ENCODE measurements at regions not wholly inside any gene's neighbourhood (a gene's known extent, or its start where the extent isn't known, plus 50 kb on each side); places are given as distances from the start of the nearest gene placed in this dataset.

DNA sequence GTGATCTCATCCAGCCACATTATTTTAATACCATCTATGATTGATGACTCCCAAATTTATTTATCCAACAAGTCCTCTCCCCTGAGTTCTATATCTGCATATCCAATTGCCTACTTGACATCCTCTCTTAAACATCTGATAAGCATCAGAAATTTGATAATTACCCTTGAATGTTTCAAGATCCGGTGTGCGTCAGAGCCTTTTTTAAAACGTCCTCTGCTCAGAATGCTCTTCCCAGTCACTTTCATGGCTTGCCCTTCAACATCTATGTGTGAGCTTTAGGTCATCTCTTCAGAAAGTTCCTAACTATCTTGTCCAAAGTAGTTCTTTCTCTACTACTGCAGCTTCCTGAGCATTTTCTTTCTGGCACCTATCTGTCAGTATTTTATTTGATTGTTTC, 364.3 kb downstream of the PLPP3 start:
- Mint-ChIP-seq H3K27ac (no peak overlapping the region), H3K4me3 (no peak overlapping the region), H3K27me3 (no peaks in the 10 kb centered on the region), H3K9me3 (ENCODE audit: low read depth) (no peaks in the 10 kb centered on the region), H3K4me1 (ENCODE audit: low read depth) (no peaks in the 10 kb centered on the region), H3K36me3 (no peaks in the 10 kb centered on the region)

- Mint-ChIP-seq H3K4me3 (no peak overlapping the region), H3K27me3 (no peaks in the 10 kb centered on the region), H3K27ac (no peak overlapping the region), H3K4me1 (ENCODE audit: low read depth) (no peaks in the 10 kb centered on the region), H3K9me3 (ENCODE audit: low read depth) (no peaks in the 10 kb centered on the region), H3K36me3 (no peaks in the 10 kb centered on the region)
Measured at GRCh38 chr1:56213068-56213467, 366.3 kb downstream of the PLPP3 start.

GRCh38 chr1:56212143-56212542, 367.2 kb downstream of the PLPP3 start:
- no peaks in the 10 kb centered on the region for H3K36me3 Mint-ChIP-seq
- no peaks in the 10 kb centered on the region for H3K4me1 Mint-ChIP-seq (ENCODE audit: low read depth)
- H3K27me3 Mint-ChIP-seq = no peaks in the 10 kb centered on the region
- H3K4me3 Mint-ChIP-seq = no peak overlapping the region
- H3K9me3 Mint-ChIP-seq (ENCODE audit: low read depth) = no peaks in the 10 kb centered on the region
- H3K27ac Mint-ChIP-seq = no peak overlapping the region

DNA sequence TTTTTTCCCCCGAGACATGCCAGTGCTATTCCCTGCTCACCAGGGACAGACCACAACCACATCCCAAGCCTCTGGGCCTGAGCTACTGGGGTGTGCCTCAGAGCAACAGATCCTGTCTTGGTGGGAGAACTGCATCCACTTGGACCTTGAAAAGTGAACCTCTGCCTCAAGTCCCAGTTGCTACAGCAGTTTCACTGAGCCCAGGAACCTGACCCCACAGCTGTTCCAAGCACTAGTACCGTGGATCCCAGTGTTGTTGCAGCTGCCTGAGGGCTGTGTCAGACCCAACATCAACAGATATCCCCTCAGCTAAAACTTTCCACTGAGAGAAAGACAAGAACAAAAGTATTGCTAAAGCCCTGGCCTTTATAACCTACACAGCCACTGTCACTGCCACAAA, 373.0 kb downstream of the PLPP3 start:
- H3K9me3 Mint-ChIP-seq (ENCODE audit: low read depth) = no peaks in the 10 kb centered on the region
- no peaks in the 10 kb centered on the region for H3K36me3 Mint-ChIP-seq
- no peak overlapping the region for H3K4me3 Mint-ChIP-seq
- H3K4me1 Mint-ChIP-seq (ENCODE audit: low read depth) = no peaks in the 10 kb centered on the region
- H3K27ac Mint-ChIP-seq = no peak overlapping the region
- H3K27me3 Mint-ChIP-seq = no peaks in the 10 kb centered on the region

GRCh38 chr1:56204206-56204605, 375.2 kb downstream of the PLPP3 start:
- no peaks in the 10 kb centered on the region for H3K4me1 Mint-ChIP-seq (ENCODE audit: low read depth)
- no peaks in the 10 kb centered on the region for H3K36me3 Mint-ChIP-seq
- H3K27me3 Mint-ChIP-seq = no peaks in the 10 kb centered on the region
- no peak overlapping the region for H3K4me3 Mint-ChIP-seq
- no peaks in the 10 kb centered on the region for H3K9me3 Mint-ChIP-seq (ENCODE audit: low read depth)
- no peak overlapping the region for H3K27ac Mint-ChIP-seq

DNA sequence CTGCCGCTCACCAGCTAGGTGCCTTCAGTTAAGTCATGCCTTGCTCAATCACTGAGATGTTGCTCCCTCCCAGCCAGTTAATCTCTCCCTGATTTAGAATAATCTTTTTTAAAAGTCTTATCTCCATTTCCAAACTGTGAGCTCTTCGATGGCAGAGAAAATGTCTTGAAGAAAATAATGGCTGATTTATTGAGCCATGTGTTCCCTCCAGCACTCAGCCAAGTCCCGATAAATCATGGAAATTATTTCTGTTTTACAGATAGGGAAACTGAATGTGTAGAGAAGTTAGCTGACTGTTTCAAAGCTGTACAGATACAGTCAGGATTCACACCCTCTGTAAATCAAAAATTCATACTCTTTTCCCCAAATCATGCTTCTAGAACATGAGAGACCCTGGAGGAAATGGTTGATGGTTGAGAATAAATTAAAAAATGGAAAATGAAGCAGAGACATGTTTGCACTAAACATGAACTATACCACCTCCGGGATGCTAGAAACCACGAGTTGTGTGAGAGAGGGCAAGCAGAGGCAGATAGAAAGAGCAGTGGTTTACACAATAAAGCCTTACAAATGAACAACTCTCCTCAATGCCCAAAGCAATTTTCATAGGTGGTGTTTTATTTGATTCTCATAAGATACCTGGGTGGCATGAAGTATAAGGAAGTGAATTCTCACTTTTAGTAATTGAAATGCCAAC, 376.4 kb downstream of the PLPP3 start:
- no peak overlapping the region for H3K4me3 Mint-ChIP-seq
- H3K27ac Mint-ChIP-seq = no peak overlapping the region
- H3K27me3 Mint-ChIP-seq = no peaks in the 10 kb centered on the region
- no peaks in the 10 kb centered on the region for H3K4me1 Mint-ChIP-seq (ENCODE audit: low read depth)
- H3K36me3 Mint-ChIP-seq = no peaks in the 10 kb centered on the region
- H3K9me3 Mint-ChIP-seq (ENCODE audit: low read depth) = no peaks in the 10 kb centered on the region

DNA sequence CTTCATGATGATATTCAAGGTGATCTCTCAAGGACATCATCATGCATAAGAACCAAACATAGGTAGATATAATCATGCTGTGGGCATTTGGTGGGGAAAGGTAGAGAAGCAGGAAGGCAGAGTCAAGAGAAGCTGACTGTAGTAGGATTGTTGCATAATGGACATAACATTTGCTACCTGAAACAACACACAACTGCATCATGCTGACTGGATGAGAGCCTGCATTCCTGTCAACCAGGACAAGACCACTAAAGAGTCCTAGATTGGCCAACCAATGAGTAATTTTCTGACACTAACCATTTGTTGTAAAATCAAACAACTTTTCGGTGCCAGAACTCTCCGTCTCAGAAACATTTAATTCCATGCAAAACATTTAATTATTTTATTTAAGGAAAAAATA, 377.2 kb downstream of the PLPP3 start:
- Mint-ChIP-seq H3K9me3 (ENCODE audit: low read depth) (no peaks in the 10 kb centered on the region), H3K27ac (no peak overlapping the region), H3K4me1 (ENCODE audit: low read depth) (no peaks in the 10 kb centered on the region), H3K4me3 (no peak overlapping the region), H3K36me3 (no peaks in the 10 kb centered on the region), H3K27me3 (no peaks in the 10 kb centered on the region)

DNA sequence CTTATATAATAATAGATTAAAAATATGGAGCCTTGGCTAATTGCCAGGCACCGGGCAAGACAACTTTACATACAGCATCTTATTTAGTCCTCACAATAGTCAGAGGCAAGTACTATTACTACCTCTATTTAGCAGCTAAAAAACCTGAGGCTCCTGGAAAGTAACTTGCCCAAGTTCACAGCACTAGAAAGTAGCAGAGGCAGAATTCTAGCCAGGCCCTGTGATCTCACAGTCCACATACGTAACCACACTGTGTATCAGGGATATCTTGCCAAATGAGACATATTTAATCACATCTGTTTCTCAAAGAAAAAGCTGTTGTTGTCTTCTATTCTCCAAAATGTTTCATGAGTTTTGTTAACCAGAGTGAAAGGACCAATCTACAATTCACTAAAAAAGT, 378.5 kb downstream of the PLPP3 start:
- Mint-ChIP-seq H3K4me3 (no peak overlapping the region), H3K9me3 (ENCODE audit: low read depth) (no peaks in the 10 kb centered on the region), H3K36me3 (no peaks in the 10 kb centered on the region), H3K27ac (no peak overlapping the region), H3K27me3 (no peaks in the 10 kb centered on the region), H3K4me1 (ENCODE audit: low read depth) (no peaks in the 10 kb centered on the region)

DNA sequence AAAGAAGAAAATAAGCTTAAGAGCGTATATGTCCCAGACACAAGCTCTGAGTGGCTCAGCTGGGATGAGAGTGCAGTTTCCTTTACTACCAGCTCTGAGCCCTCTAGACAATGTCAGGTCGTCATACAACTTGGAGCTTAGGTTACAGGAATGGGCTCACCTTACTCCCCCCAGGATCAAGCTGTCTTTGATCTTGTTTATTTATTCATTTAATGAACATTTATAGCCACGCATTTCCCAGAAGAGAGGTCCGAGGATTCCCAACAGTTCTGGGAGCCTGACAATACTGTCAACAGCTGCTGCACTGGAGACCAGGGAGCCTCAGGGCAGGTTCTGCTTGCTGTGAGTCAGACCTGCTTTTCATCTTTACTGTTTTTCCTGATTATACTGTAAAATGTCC, 378.9 kb downstream of the PLPP3 start:
- Mint-ChIP-seq H3K27ac (no peak overlapping the region), H3K4me3 (no peak overlapping the region), H3K9me3 (ENCODE audit: low read depth) (peaks cover 4% of the 10 kb centered on the region), H3K36me3 (no peaks in the 10 kb centered on the region), H3K27me3 (no peaks in the 10 kb centered on the region), H3K4me1 (ENCODE audit: low read depth) (no peaks in the 10 kb centered on the region)

- Mint-ChIP-seq H3K4me1 (ENCODE audit: low read depth) (no peaks in the 10 kb centered on the region), H3K27me3 (no peaks in the 10 kb centered on the region), H3K27ac (no peak overlapping the region), H3K36me3 (no peaks in the 10 kb centered on the region), H3K9me3 (ENCODE audit: low read depth) (peaks cover 5% of the 10 kb centered on the region), H3K4me3 (no peak overlapping the region)
Measured at GRCh38 chr1:56199956-56200355, 379.4 kb downstream of the PLPP3 start.

GRCh38 chr1:56199061-56199460, 380.3 kb downstream of the PLPP3 start:
- no peak overlapping the region for H3K4me3 Mint-ChIP-seq
- H3K27ac Mint-ChIP-seq = no peak overlapping the region
- H3K27me3 Mint-ChIP-seq = no peaks in the 10 kb centered on the region
- H3K9me3 Mint-ChIP-seq (ENCODE audit: low read depth) = peaks cover 5% of the 10 kb centered on the region
- H3K4me1 Mint-ChIP-seq (ENCODE audit: low read depth) = no peaks in the 10 kb centered on the region
- H3K36me3 Mint-ChIP-seq = no peaks in the 10 kb centered on the region

DNA sequence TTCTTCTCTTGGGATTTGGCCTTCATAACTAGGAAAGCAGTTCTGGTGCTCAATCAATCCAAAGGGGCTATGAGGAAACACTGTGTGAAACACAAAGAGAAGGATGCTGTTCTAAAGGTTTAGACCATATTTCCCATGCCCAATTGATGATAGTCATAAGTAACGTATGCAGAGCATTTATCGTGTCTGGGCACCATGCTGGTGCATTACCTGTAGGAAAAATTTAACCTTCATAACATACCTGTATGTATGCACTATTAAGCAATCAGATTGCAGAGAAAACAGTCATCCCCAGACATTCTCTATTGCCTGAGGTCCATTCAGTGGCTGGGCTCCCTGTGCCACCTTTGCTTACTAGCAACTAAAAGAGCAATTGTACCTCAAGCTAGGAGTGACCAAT, 381.4 kb downstream of the PLPP3 start:
- Mint-ChIP-seq H3K36me3 (no peaks in the 10 kb centered on the region), H3K9me3 (ENCODE audit: low read depth) (peaks cover 5% of the 10 kb centered on the region), H3K27me3 (no peaks in the 10 kb centered on the region), H3K27ac (no peak overlapping the region), H3K4me3 (no peak overlapping the region), H3K4me1 (ENCODE audit: low read depth) (no peaks in the 10 kb centered on the region)

- Mint-ChIP-seq H3K27ac (no peak overlapping the region), H3K36me3 (no peaks in the 10 kb centered on the region), H3K9me3 (ENCODE audit: low read depth) (peaks cover 5% of the 10 kb centered on the region), H3K4me3 (no peak overlapping the region), H3K4me1 (ENCODE audit: low read depth) (no peaks in the 10 kb centered on the region), H3K27me3 (no peaks in the 10 kb centered on the region)
Measured at GRCh38 chr1:56196839-56197238, 382.5 kb downstream of the PLPP3 start.

DNA sequence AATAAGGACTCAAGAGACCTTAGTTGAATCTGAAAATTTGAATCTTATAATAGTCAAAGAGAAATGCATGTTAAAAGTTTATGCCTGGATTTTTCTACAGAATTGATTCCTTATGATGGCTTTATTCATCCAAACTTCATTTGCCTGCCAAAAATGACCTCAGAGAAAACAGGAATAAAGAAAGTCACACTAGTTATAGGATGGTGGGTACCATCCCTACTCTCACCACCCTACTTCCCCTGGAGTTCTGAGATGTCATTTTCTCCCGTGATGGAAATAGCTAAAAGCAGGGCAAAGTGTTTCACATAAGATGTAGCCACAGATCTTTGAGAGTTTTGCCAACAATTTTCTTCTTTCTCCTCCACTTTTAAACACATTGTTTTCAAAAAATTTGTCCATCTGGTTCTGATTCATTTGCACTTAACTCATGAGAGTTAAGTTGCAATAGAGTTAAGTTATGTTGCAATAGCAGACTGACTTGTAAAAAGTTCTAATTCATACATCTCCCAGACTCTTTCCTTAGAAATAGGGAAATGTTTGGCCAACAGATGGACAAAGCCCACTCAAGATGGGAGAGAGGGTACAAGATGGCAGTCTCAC, 384.6 kb downstream of the PLPP3 start:
- no peak overlapping the region for H3K4me3 Mint-ChIP-seq
- H3K4me1 Mint-ChIP-seq (ENCODE audit: low read depth) = no peaks in the 10 kb centered on the region
- H3K27me3 Mint-ChIP-seq = no peaks in the 10 kb centered on the region

DNA sequence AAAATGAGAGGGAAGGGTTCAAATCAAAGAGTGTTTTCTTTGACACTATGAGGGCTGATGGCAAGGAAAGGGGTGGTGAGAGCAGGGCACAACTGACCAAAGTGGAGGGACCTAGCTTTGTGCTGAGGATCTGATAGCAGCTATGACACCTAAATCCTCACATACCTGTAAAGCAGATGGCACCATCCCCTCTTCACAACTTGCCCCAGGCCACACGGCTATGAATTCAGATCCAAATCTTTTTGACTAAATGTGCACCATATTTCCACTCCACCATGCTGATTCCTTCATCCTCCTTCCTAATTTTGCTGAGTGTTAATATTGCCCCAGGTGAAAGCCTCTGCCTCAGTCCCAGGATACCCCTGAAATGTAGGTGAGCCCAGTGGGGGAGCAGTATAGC, 385.7 kb downstream of the PLPP3 start:
- H3K4me1 Mint-ChIP-seq (ENCODE audit: low read depth) = no peaks in the 10 kb centered on the region
- no peaks in the 10 kb centered on the region for H3K36me3 Mint-ChIP-seq

More for the DNA sequence above, 384.6 kb downstream of the PLPP3 start:
- no peak overlapping the region for H3K27ac Mint-ChIP-seq
- H3K9me3 Mint-ChIP-seq (ENCODE audit: low read depth) = peaks cover 5% of the 10 kb centered on the region
- no peaks in the 10 kb centered on the region for H3K36me3 Mint-ChIP-seq

GRCh38 chr1:56191369-56191768, 388.0 kb downstream of the PLPP3 start:
- no peak overlapping the region for H3K4me3 Mint-ChIP-seq
- no peaks in the 10 kb centered on the region for H3K36me3 Mint-ChIP-seq
- no peak overlapping the region for H3K27ac Mint-ChIP-seq
- H3K9me3 Mint-ChIP-seq (ENCODE audit: low read depth) = peaks cover 5% of the 10 kb centered on the region
- no peaks in the 10 kb centered on the region for H3K27me3 Mint-ChIP-seq
- no peaks in the 10 kb centered on the region for H3K4me1 Mint-ChIP-seq (ENCODE audit: low read depth)

More for the DNA sequence above, 385.7 kb downstream of the PLPP3 start:
- peaks cover 5% of the 10 kb centered on the region for H3K9me3 Mint-ChIP-seq (ENCODE audit: low read depth)
- no peak overlapping the region for H3K27ac Mint-ChIP-seq
- no peaks in the 10 kb centered on the region for H3K27me3 Mint-ChIP-seq
- no peak overlapping the region for H3K4me3 Mint-ChIP-seq

All from activated naive CD8-positive, alpha-beta T cell (primary cell).